H1 (cell line): ENCODE measurements at regions not wholly inside any gene's neighbourhood (a gene's known extent, or its start where the extent isn't known, plus 50 kb on each side); places are given as distances from the start of the nearest gene placed in this dataset.

Experiments
- CTCF ChIA-PET: fragments of 300-600 bp; sonication (Branson Sonifier 250); formaldehyde crosslinking; loops from one replicate; lab custom pipeline; 2021; ENCODE audit not compliant: partially characterized antibody; lab: Charles Lee
- POLR2A ChIA-PET: fragments of 300-600 bp; sonication (Branson Sonifier 250); formaldehyde crosslinking; loops from one replicate; lab custom pipeline; 2021; ENCODE audit warnings: inconsistent platforms; ENCODE audit not compliant: partially characterized antibody; lab: Charles Lee
- DNase-seq, 2 experiments: peaks; one replicate each; pipeline versions ENCODE4 v3.0.0 to v3.0.0-alpha.2; 2010 to 2022; ENCODE audit warnings: low spot score in 2 of 2, low read depth in 1 of 2, mixed read lengths in 1 of 2
- FAIRE-seq: peaks from 2 replicates; lab custom pipeline; 2011; peaks lifted over from hg19 to GRCh38; lab: Jason Lieb, UNC
- H2AFZ ChIP-seq: 2 replicates; pipeline ENCODE4 v1.8.1; 2012; ENCODE audit warnings: low read length, inconsistent platforms
- H2AK5ac ChIP-seq: 2 replicates; pipeline ENCODE4 v1.6.1; 2013; ENCODE audit warnings: low read depth, low read length
- H2BK120ac ChIP-seq: replicated peaks from 2 replicates; pipeline ENCODE3; 2013; ENCODE audit warnings: low read depth, low read length, inconsistent platforms
- H2BK12ac ChIP-seq: 2 replicates; pipeline ENCODE4 v1.6.1; 2013; ENCODE audit warnings: low read depth, low read length
- H2BK15ac ChIP-seq: 2 replicates; pipeline ENCODE4 v1.6.1; 2013; ENCODE audit warnings: low read length
- H2BK20ac ChIP-seq: 2 replicates; pipeline ENCODE4 v1.6.1; 2013; ENCODE audit warnings: low read length
- H2BK5ac ChIP-seq: 2 replicates; pipeline ENCODE4 v1.6.1; 2013; ENCODE audit warnings: low read depth, low read length
- H3K14ac ChIP-seq: 2 replicates; pipeline ENCODE4 v1.6.1; 2013; ENCODE audit warnings: inconsistent platforms; ENCODE audit not compliant: insufficient read length
- H3K18ac ChIP-seq: 2 replicates; pipeline ENCODE4 v1.6.1; 2013; ENCODE audit warnings: low read length; ENCODE audit errors: extremely low read depth
- H3K23ac ChIP-seq: 2 replicates; pipeline ENCODE4 v1.6.1; 2013; ENCODE audit warnings: inconsistent platforms; ENCODE audit not compliant: insufficient read length
- H3K23me2 ChIP-seq: 2 replicates; pipeline ENCODE4 v1.6.1; 2013; ENCODE audit warnings: low read depth, low read length
- H3K27ac ChIP-seq: 2 replicates; pipeline ENCODE4 v1.6.1; 2011; ENCODE audit warnings: low read depth, low read length, inconsistent platforms
- H3K27me3 ChIP-seq, 4 experiments: replicated peaks in 1 of 4; 1 replicate in 1 of 4; 2 replicates in 3 of 4; pipeline versions ENCODE4 v1.6.1 to v1.8.1; 2011 to 2013; ENCODE audit warnings: low read length in 3 of 4, mild to moderate bottlenecking in 3 of 4, inconsistent platforms in 2 of 4, mixed read lengths in 2 of 4, moderate library complexity in 1 of 4; ENCODE audit not compliant: control insufficient read depth in 3 of 4, insufficient read depth in 3 of 4; ENCODE audit errors: extremely low read depth in 1 of 4
- H3K36me3 ChIP-seq, 4 experiments: 2 replicates each; pipeline versions ENCODE4 v1.6.1 to v1.8.1; 2011 to 2013; ENCODE audit warnings: mild to moderate bottlenecking in 4 of 4, low read length in 3 of 4, moderate library complexity in 2 of 4, control low read depth in 1 of 4, inconsistent platforms in 1 of 4; ENCODE audit not compliant: insufficient read depth in 4 of 4, control insufficient read depth in 2 of 4
- H3K4ac ChIP-seq: replicated peaks from 2 replicates; pipeline ENCODE3; 2013; ENCODE audit warnings: low read length, low read depth, mixed read lengths, inconsistent platforms; ENCODE audit not compliant: insufficient read length
- H3K4me1 ChIP-seq, 4 experiments: replicated peaks in 1 of 4; 1 replicate in 1 of 4; 2 replicates in 3 of 4; pipeline versions ENCODE4 v1.6.1 to v1.8.1; 2011 to 2013; ENCODE audit warnings: low read length in 3 of 4, inconsistent platforms in 2 of 4, mixed read lengths in 1 of 4; ENCODE audit not compliant: insufficient read depth in 4 of 4, control insufficient read depth in 3 of 4
- H3K4me2 ChIP-seq, 2 experiments: 2 replicates each; pipeline versions ENCODE4 v1.6.1 to v1.8.1; 2011 to 2013; ENCODE audit warnings: low read depth in 2 of 2, low read length in 2 of 2, control low read depth in 1 of 2, inconsistent platforms in 1 of 2, mild to moderate bottlenecking in 1 of 2; ENCODE audit not compliant: insufficient read depth in 1 of 2
- H3K4me3 ChIP-seq, 4 experiments: fragments of 200-600, 300-600 bp in 1 of 4; sonication (generic), shearing (Covaris generic), sonication (Bioruptor Twin) in 1 of 4; 2 replicates each; pipeline versions ENCODE4 v1.5.1 to v1.8.1; 2011 to 2016; ENCODE audit warnings: low read length in 4 of 4, low read depth in 3 of 4, control low read depth in 2 of 4, inconsistent platforms in 2 of 4, mild to moderate bottlenecking in 2 of 4, mixed read lengths in 1 of 4, moderate library complexity in 1 of 4; ENCODE audit not compliant: insufficient read depth in 2 of 4; ENCODE audit errors: extremely low read depth in 1 of 4
- H3K56ac ChIP-seq: replicated peaks from 2 replicates; pipeline ENCODE3; 2013; ENCODE audit warnings: low read depth, mild to moderate bottlenecking, mixed read lengths, low read length, inconsistent platforms; ENCODE audit not compliant: insufficient read length
- H3K79me1 ChIP-seq: 2 replicates; pipeline ENCODE4 v1.6.1; 2013; ENCODE audit warnings: low read depth, low read length, control low read depth
- H3K79me2 ChIP-seq, 2 experiments: 2 replicates each; pipeline versions ENCODE4 v1.6.1 to v1.8.1; 2012 to 2013; ENCODE audit warnings: low read length in 2 of 2, mild to moderate bottlenecking in 2 of 2, inconsistent platforms in 1 of 2; ENCODE audit not compliant: insufficient read depth in 2 of 2, control insufficient read depth in 1 of 2
- H3K9ac ChIP-seq, 4 experiments: replicated peaks in 1 of 4; 1 replicate in 1 of 4; 2 replicates in 3 of 4; pipeline versions ENCODE4 v1.6.1 to v1.8.1; 2011 to 2013; ENCODE audit warnings: low read depth in 3 of 4, low read length in 3 of 4, control low read depth in 2 of 4, mild to moderate bottlenecking in 2 of 4, moderate library complexity in 2 of 4, inconsistent platforms in 1 of 4; ENCODE audit errors: extremely low read depth in 1 of 4
- H3K9me3 ChIP-seq, 2 experiments: 2 replicates each; pipeline versions ENCODE4 v1.6.1 to v1.8.1; 2012 to 2013; ENCODE audit warnings: mild to moderate bottlenecking in 2 of 2, moderate library complexity in 2 of 2, control low read depth in 1 of 2, inconsistent platforms in 1 of 2, low read depth in 1 of 2, low read length in 1 of 2, mixed read lengths in 1 of 2; ENCODE audit not compliant: insufficient read depth in 2 of 2
- H4K20me1 ChIP-seq, 2 experiments: replicated peaks in 1 of 2; 2 replicates each; pipeline versions ENCODE3 to v1.8.1; 2011 to 2013; ENCODE audit warnings: inconsistent platforms in 2 of 2, low read length in 2 of 2, mild to moderate bottlenecking in 1 of 2; ENCODE audit not compliant: insufficient read depth in 2 of 2, control insufficient read depth in 1 of 2
- H4K5ac ChIP-seq: 2 replicates; pipeline ENCODE4 v1.6.1; 2013; ENCODE audit warnings: low read length, low read depth, mixed read lengths, inconsistent platforms; ENCODE audit not compliant: insufficient read length
- H4K8ac ChIP-seq: 2 replicates; pipeline ENCODE4 v1.8.0; 2013; ENCODE audit warnings: mild to moderate bottlenecking, moderate library complexity, low read length, inconsistent platforms; ENCODE audit not compliant: insufficient read depth; ENCODE audit errors: extremely low read depth
- H4K91ac ChIP-seq: replicated peaks from 2 replicates; pipeline ENCODE3; 2013; ENCODE audit warnings: low read length, mixed read lengths, inconsistent platforms; ENCODE audit not compliant: insufficient read length
- ATF3 ChIP-seq: IDR thresholded peaks from 2 replicates; pipeline ENCODE4 v1.6.1; 2011; ENCODE audit warnings: low read depth, mild to moderate bottlenecking, low read length; ENCODE audit not compliant: insufficient read depth
- CBX5 ChIP-seq: fragments of 300-800, 300-1000 bp; sonication (generic); IDR thresholded peaks from 2 replicates; pipeline ENCODE4 v1.7.1; 2016; ENCODE audit warnings: antibody characterized with exemption, low read length, low read depth
- EZH2 ChIP-seq: fragments of 200-600 bp; sonication (generic); IDR thresholded peaks from 2 replicates; pipeline ENCODE4 v1.7.1; 2012; ENCODE audit warnings: low read depth, mild to moderate bottlenecking, moderate library complexity, low read length, inconsistent platforms; ENCODE audit not compliant: severe bottlenecking
- GABPA ChIP-seq: IDR thresholded peaks from 2 replicates; pipeline ENCODE4 v1.6.1; 2011; ENCODE audit warnings: mild to moderate bottlenecking, low read length, moderate library complexity, borderline replicate concordance; ENCODE audit not compliant: insufficient read depth
- GTF2F1 ChIP-seq: IDR thresholded peaks from 2 replicates; pipeline ENCODE4 v1.6.1; 2012; ENCODE audit warnings: low read depth, low read length, improper control_type of control experiment, borderline replicate concordance
- JUND ChIP-seq: IDR thresholded peaks from 2 replicates; pipeline ENCODE4 v1.6.1; 2011; ENCODE audit warnings: mild to moderate bottlenecking, improper control_type of control experiment, low read length
- RAD21 ChIP-seq, 2 experiments: IDR thresholded peaks in 1 of 2; conservative IDR thresholded peaks in 1 of 2; 2 replicates each; pipeline ENCODE4 v1.6.1; 2011; ENCODE audit warnings: low read depth in 2 of 2, low read length in 2 of 2, improper control_type of control experiment in 1 of 2, inconsistent platforms in 1 of 2, mild to moderate bottlenecking in 1 of 2, moderate library complexity in 1 of 2
- RXRA ChIP-seq: IDR thresholded peaks from 2 replicates; pipeline ENCODE4 v1.6.1; 2011; ENCODE audit warnings: low read depth, mild to moderate bottlenecking, low read length, moderate library complexity; ENCODE audit not compliant: insufficient read depth
- SIN3A ChIP-seq, 2 experiments: IDR thresholded peaks in 1 of 2; conservative IDR thresholded peaks in 1 of 2; 2 replicates each; pipeline ENCODE4 v1.6.1; 2011 to 2012; ENCODE audit warnings: low read length in 2 of 2, improper control_type of control experiment in 1 of 2, low read depth in 1 of 2, mild to moderate bottlenecking in 1 of 2
- SP2 ChIP-seq: IDR thresholded peaks from 2 replicates; pipeline ENCODE4 v1.6.1; 2012; ENCODE audit warnings: mild to moderate bottlenecking, low read length, inconsistent platforms
- TAF1 ChIP-seq: IDR thresholded peaks from 2 replicates; pipeline ENCODE4 v1.6.1; 2011; ENCODE audit warnings: mild to moderate bottlenecking, low read depth, low read length
- ZNF274 ChIP-seq: IDR thresholded peaks from 2 replicates; pipeline ENCODE4 v1.7.0; 2012; ENCODE audit warnings: low read length, borderline replicate concordance; ENCODE audit errors: extremely low read depth
- WGBS, 2 experiments: shearing (Covaris generic) in 1 of 2; methylation state at CpG; one replicate each; pipeline versions ENCODE4 v1.1.6 to v1.1.7; 2013 to 2015; ENCODE audit warnings: low lambda C conversion rate in 2 of 2, mixed read lengths in 2 of 2, inconsistent platforms in 1 of 2, low coverage in 1 of 2, missing lambda C conversion rate in 1 of 2; ENCODE audit not compliant: insufficient replicate concordance in 2 of 2, insufficient coverage in 1 of 2, insufficient read length in 1 of 2; ENCODE audit errors: extremely low coverage in 1 of 2, missing lambda C conversion rate in 1 of 2; 5-methylcytosine and 5-hydroxymethylcytosine counted together

GRCh38 chr9:12204512-12204911, 488.7 kb upstream of the TYRP1 start:
- Histone ChIP-seq H2BK12ac (no peak overlapping the region), H2BK120ac (no peak overlapping the region), H4K8ac (no peak overlapping the region), H3K4me3 (no peak overlapping the region), H3K56ac (no peak overlapping the region), H2AK5ac (no peak overlapping the region), H3K18ac (no peak overlapping the region), H3K27me3 (no peaks in the 10 kb centered on the region), H3K9me3 (no peaks in the 10 kb centered on the region), H2AFZ (no peak overlapping the region), H3K27ac (no peak overlapping the region), H3K79me2 (no peaks in the 10 kb centered on the region), H3K4me2 (no peak overlapping the region), H3K9ac (no peak overlapping the region), H2BK5ac (no peak overlapping the region), H2BK15ac (no peak overlapping the region), H4K20me1 (no peaks in the 10 kb centered on the region), H4K91ac (no peak overlapping the region), H3K23ac (no peak overlapping the region), H3K36me3 (no peaks in the 10 kb centered on the region), H3K23me2 (no peaks in the 10 kb centered on the region), H2BK20ac (no peak overlapping the region), H3K79me1 (no peaks in the 10 kb centered on the region), H3K4ac (no peak overlapping the region), H4K5ac (no peak overlapping the region), H3K14ac (no peak overlapping the region), H3K4me1 (no peaks in the 10 kb centered on the region; a peak in 1 of 7 replicates)
- no peak for TF ChIP-seq SIN3A (conservative IDR thresholded peaks at IDR 0.05 in 1 of 2, IDR thresholded peaks at IDR 0.05 in 1 of 2; ENCODE audit: low read depth in 1 of 2, low read length in 2 of 2)
- TF ChIP-seq SP2: no peak
- no peak for TF ChIP-seq RXRA
- no peak for TF ChIP-seq TAF1
- TF ChIP-seq RAD21 (IDR thresholded peaks at IDR 0.05 in 1 of 2, conservative IDR thresholded peaks at IDR 0.05 in 1 of 2; ENCODE audit: low read depth in 2 of 2, low read length in 2 of 2): no peak
- TF ChIP-seq ZNF274: no peak
- TF ChIP-seq GTF2F1: no peak
- no peak for TF ChIP-seq GABPA
- TF ChIP-seq CBX5: no peak
- TF ChIP-seq EZH2: no peak
- no peak for TF ChIP-seq JUND
- no peak for TF ChIP-seq ATF3
- POLR2A ChIA-PET: no interaction called here
- FAIRE-seq (no peak), DNase-seq (no peak)
- CTCF ChIA-PET: interaction anchor here (1.2 kb wide), 1 partner anchor 10 kb away, joined by 5 read pairs; no protein-coding TSS in a partner anchor
- 70% methylated on average over 4 of the region's 4 CpGs; no CpG with 5 or more reads in 1 of the 2 experiments for WGBS, 2 experiments
